NCI-H146 (cell line): ENCODE measurements at regions not wholly inside any gene's neighbourhood (a gene's known extent, or its start where the extent isn't known, plus 50 kb on each side); places are given as distances from the start of the nearest gene placed in this dataset.
"Not testable (repeated sequence)": the region's sequence is repeated elsewhere in the genome, so short reads cannot be mapped to it uniquely, and the experiment has no call there.

Experiments used
- DNase-seq: peaks from one replicate; lab custom pipeline; 2025; lab: John Stamatoyannopoulos, UW

- DNase-seq = no peak
These were observed 478.0 kb downstream of the PDHA2 start for GRCh38 chr4:96317891-96318290.

GRCh38 chr4:96326846-96327245 lies 487.0 kb downstream of the PDHA2 start:
- no peak for DNase-seq

- DNase-seq = no peak
These were observed 502.3 kb downstream of the PDHA2 start for GRCh38 chr4:96342196-96342595.

- no peak for DNase-seq
These were observed 503.0 kb downstream of the PDHA2 start for GRCh38 chr4:96342790-96343455.

GRCh38 chr4:96343836-96344235 lies 503.9 kb downstream of the PDHA2 start:
- no peak for DNase-seq

GRCh38 chr4:96347582-96347981 lies 507.7 kb downstream of the PDHA2 start:
- no peak for DNase-seq

- no peak for DNase-seq
These were observed 512.2 kb downstream of the PDHA2 start for GRCh38 chr4:96352051-96352517.

- DNase-seq = no peak
These were observed 514.3 kb downstream of the PDHA2 start for GRCh38 chr4:96354036-96354712.

- no peak for DNase-seq
These were observed 515.5 kb downstream of the PDHA2 start for GRCh38 chr4:96355414-96355813.

GRCh38 chr4:96356591-96357370 lies 516.9 kb downstream of the PDHA2 start:
- DNase-seq = no peak

- DNase-seq = no peak
These were observed 526.7 kb downstream of the PDHA2 start for GRCh38 chr4:96366632-96367031.

GRCh38 chr4:96375367-96375766 lies 535.5 kb downstream of the PDHA2 start:
- DNase-seq = no peak

GRCh38 chr4:96379524-96379923 lies 539.6 kb downstream of the PDHA2 start:
- no peak for DNase-seq

- DNase-seq = no peak
These were observed 540.2 kb downstream of the PDHA2 start for GRCh38 chr4:96380106-96380505.

- DNase-seq = no peak
These were observed 543.5 kb downstream of the PDHA2 start for GRCh38 chr4:96383349-96383748.

- no peak for DNase-seq
These were observed 549.9 kb downstream of the PDHA2 start for GRCh38 chr4:96389770-96390169.

- no peak for DNase-seq
These were observed 550.5 kb downstream of the PDHA2 start for GRCh38 chr4:96390404-96390803.

- no peak for DNase-seq
These were observed 555.9 kb downstream of the PDHA2 start for GRCh38 chr4:96395747-96396146.

- DNase-seq = no peak
These were observed 566.8 kb downstream of the PDHA2 start for GRCh38 chr4:96406742-96407141.

- no peak for DNase-seq
These were observed 567.3 kb downstream of the PDHA2 start for GRCh38 chr4:96407225-96407624.

- DNase-seq = no peak
These were observed 568.0 kb downstream of the PDHA2 start for GRCh38 chr4:96407738-96408463.

GRCh38 chr4:96414853-96415252 lies 575.0 kb downstream of the PDHA2 start:
- DNase-seq = not testable (repeated sequence)
